PC-3 (cell line): ENCODE measurements at regions not wholly inside any gene's neighbourhood (a gene's known extent, or its start where the extent isn't known, plus 50 kb on each side); places are given as distances from the start of the nearest gene placed in this dataset.

Experiments
- ATAC-seq: fragments of 200-7000 bp; cut with Tn5 transposase; 2 replicates; pipeline ENCODE4 v1.9.1; 2020; ENCODE audit warnings: mild to moderate bottlenecking, moderate library complexity
- BruUV-seq: library from RNA; stranded (reverse); fragments of 400-500 nt; replicated peaks from 2 replicates; lab custom pipeline; 2021; lab: Mats Ljungman, UMichigan
- CTCF ChIA-PET: fragments of 300-600 bp; sonication (Branson Sonifier 250); formaldehyde crosslinking; loops from one replicate; lab custom pipeline; 2022; ENCODE audit warnings: antibody characterized with exemption; lab: Charles Lee
- POLR2A ChIA-PET: fragments of 300-600 bp; sonication (Branson Sonifier 250); formaldehyde crosslinking; loops from one replicate; lab custom pipeline; 2022; ENCODE audit warnings: antibody characterized with exemption; ENCODE audit not compliant: unreplicated experiment; lab: Charles Lee
- DNase-seq: peaks from one replicate; pipeline ENCODE4 v3.0.0-alpha.2; 2015
- H2AFZ ChIP-seq: fragments of 300-600 bp; sonication (generic); 2 replicates; pipeline ENCODE4 v1.6.0; 2016; ENCODE audit warnings: antibody characterized with exemption, low read length
- H3F3A ChIP-seq: fragments of 300-600 bp; sonication (generic); one replicate; pipeline ENCODE4 v1.6.0; 2017; ENCODE audit warnings: antibody characterized with exemption, low read length, control low read depth, mild to moderate bottlenecking; ENCODE audit not compliant: unreplicated experiment
- H3K27ac ChIP-seq: fragments of 300-600 bp; sonication (generic); 2 replicates; pipeline ENCODE4 v1.5.1; 2016; ENCODE audit warnings: mild to moderate bottlenecking, low read length
- H3K27me3 ChIP-seq: fragments of 300-600 bp; sonication (generic); 2 replicates; pipeline ENCODE4 v1.6.1; 2016; ENCODE audit warnings: low read length, mixed read lengths
- H3K36me3 ChIP-seq: fragments of 300-600 bp; sonication (generic); 2 replicates; pipeline ENCODE4 v1.6.1; 2016; ENCODE audit warnings: low read depth, mixed run types, low read length, mixed read lengths
- H3K4me1 ChIP-seq: fragments of 300-600 bp; sonication (generic); 2 replicates; pipeline ENCODE4 v1.5.1; 2016; ENCODE audit warnings: low read length; ENCODE audit not compliant: insufficient read depth
- H3K4me2 ChIP-seq: fragments of 300-600 bp; sonication (generic); 2 replicates; pipeline ENCODE4 v1.6.0; 2016; ENCODE audit warnings: low read length
- H3K4me3 ChIP-seq: fragments of 300-600 bp; sonication (generic); 2 replicates; pipeline ENCODE4 v1.5.1; 2016; ENCODE audit warnings: mild to moderate bottlenecking, low read length, mixed read lengths
- H3K79me2 ChIP-seq: fragments of 300-600 bp; sonication (generic); 2 replicates; pipeline ENCODE4 v1.6.1; 2017; ENCODE audit warnings: low read length, mixed read lengths
- H3K9ac ChIP-seq: fragments of 300-600 bp; sonication (generic); 2 replicates; pipeline ENCODE4 v1.6.0; 2016; ENCODE audit warnings: mild to moderate bottlenecking, low read length
- H3K9me2 ChIP-seq: fragments of 300-600 bp; sonication (generic); replicated peaks from 2 replicates; pipeline ENCODE4 v1.6.1; 2016; ENCODE audit warnings: mixed run types, low read length, mixed read lengths
- H3K9me3 ChIP-seq: fragments of 300-600 bp; sonication (generic); 2 replicates; pipeline ENCODE4 v1.6.1; 2016; ENCODE audit warnings: low read length, mixed read lengths
- H4K20me1 ChIP-seq: fragments of 300-600 bp; sonication (generic); 2 replicates; pipeline ENCODE4 v1.6.1; 2016; ENCODE audit warnings: low read length, mixed read lengths
- CTCF ChIP-seq: fragments of 300-600 bp; sonication (generic); conservative IDR thresholded peaks from 2 replicates; pipeline ENCODE4 v1.5.1; 2017; ENCODE audit warnings: antibody characterized with exemption, low read depth, mild to moderate bottlenecking, low read length
- EZH2 ChIP-seq: fragments of 300-600 bp; sonication (generic); IDR thresholded peaks from one replicate; pipeline ENCODE4 v1.6.1; 2017; ENCODE audit warnings: antibody characterized with exemption, mild to moderate bottlenecking, low read length; ENCODE audit not compliant: unreplicated experiment
- EZH2phosphoT487 ChIP-seq: fragments of 300-600 bp; sonication (generic); IDR thresholded peaks from 2 replicates; pipeline ENCODE4 v1.6.1; 2018; ENCODE audit warnings: mild to moderate bottlenecking, antibody characterized with exemption, low read length, borderline replicate concordance
- intact Hi-C: fragments of 100-400 bp; cut with micrococcal nuclease; formaldehyde crosslinking; loops from 2 replicates; pipeline ENCODE4 v1.9.0; 2023

DNA sequence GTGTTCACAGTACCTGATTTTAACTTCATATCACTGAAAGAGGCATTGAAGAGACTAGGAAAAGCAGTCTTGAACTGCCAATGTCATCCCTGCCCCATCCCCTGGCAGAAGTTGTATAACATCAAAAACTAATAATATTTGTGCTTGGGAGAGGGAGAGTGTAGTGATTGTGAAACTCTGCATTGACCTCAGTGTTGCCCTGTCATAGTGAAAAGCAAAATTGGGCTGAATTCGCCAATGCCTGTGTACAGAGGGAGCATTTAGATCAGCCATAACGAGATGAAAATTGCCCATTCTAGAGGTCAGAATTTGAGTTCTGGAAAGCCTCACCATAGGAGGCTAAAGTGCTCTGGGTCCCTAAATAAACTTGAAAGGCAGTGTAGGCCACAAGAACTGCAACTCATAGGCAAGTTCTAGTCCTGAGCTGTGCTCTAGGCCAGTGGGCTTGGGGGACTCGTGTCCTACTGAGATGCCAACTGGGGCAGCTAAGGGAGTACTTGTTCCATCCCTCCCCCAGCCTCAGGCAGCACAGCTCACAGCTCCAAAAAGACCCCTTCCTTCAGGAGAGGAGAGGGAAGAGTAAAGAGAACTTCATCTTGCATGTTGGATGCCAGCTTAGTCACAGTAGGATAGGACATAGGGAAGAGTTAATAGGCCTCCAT lies 855.6 kb downstream of the TSN start:
- no peak overlapping the region for H3K4me2 ChIP-seq
- intact Hi-C loops = no loop called here
- no peaks in the 10 kb centered on the region for H4K20me1 ChIP-seq
- ChIA-PET POLR2A (no interaction called here), CTCF (no interaction called here)
- H3F3A ChIP-seq = no peaks in the 10 kb centered on the region
- no peaks in the 10 kb centered on the region for H3K9me3 ChIP-seq
- no TSS peak for BruUV-seq
- H3K9me2 ChIP-seq = no peaks in the 10 kb centered on the region
- no peaks in the 10 kb centered on the region for H3K27me3 ChIP-seq
- no peak overlapping the region for H2AFZ ChIP-seq
- DNase-seq = no peak
- H3K36me3 ChIP-seq = no peaks in the 10 kb centered on the region
- no peaks in the 10 kb centered on the region for H3K79me2 ChIP-seq
- no peak overlapping the region for H3K4me3 ChIP-seq
- no peak overlapping the region for H3K9ac ChIP-seq
- ATAC-seq = no peak
- no peaks in the 10 kb centered on the region for H3K4me1 ChIP-seq
- no peak overlapping the region for H3K27ac ChIP-seq
- no peak for TF ChIP-seq CTCF
- no peak for TF ChIP-seq EZH2phosphoT487
- TF ChIP-seq EZH2 = no peak

DNA sequence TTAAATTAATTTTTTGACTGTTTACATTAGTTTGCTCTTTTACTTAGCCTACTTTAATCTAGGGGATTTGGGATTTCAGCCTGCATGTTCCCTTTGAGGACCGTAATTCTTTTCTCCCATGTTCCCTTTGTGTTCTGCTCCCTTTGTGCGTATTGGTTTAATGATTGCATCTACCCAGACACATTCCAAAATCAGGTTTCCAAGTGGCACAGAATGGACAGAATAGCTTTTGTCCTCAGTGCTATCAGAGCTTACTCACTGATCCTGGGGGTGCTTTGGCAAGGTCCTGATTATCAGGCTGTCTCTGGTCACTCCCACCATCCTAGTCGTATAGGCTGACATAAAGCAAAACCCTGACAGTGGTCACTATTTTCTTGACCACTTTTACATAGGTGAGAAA lies 867.5 kb downstream of the TSN start:
- no peaks in the 10 kb centered on the region for H3K27me3 ChIP-seq
- ATAC-seq (no peak), DNase-seq (no peak)
- no peak overlapping the region for H3K4me2 ChIP-seq
- H3K9ac ChIP-seq = no peak overlapping the region
- no peaks in the 10 kb centered on the region for H3K9me2 ChIP-seq
- no TSS peak for BruUV-seq
- no peaks in the 10 kb centered on the region for H3K79me2 ChIP-seq
- H3K36me3 ChIP-seq = no peaks in the 10 kb centered on the region
- ChIA-PET POLR2A (no interaction called here), CTCF (no interaction called here)
- intact Hi-C loops = no loop called here
- no peaks in the 10 kb centered on the region for H3F3A ChIP-seq
- H3K9me3 ChIP-seq = no peaks in the 10 kb centered on the region
- H2AFZ ChIP-seq = no peak overlapping the region
- no peak overlapping the region for H3K27ac ChIP-seq
- no peaks in the 10 kb centered on the region for H4K20me1 ChIP-seq
- H3K4me1 ChIP-seq = no peaks in the 10 kb centered on the region
- H3K4me3 ChIP-seq = no peak overlapping the region
- no peak for TF ChIP-seq EZH2
- TF ChIP-seq EZH2phosphoT487 = no peak
- TF ChIP-seq CTCF = no peak

GRCh38 chr2:122627388-122627787 lies 871.9 kb downstream of the TSN start:
- H4K20me1 ChIP-seq = no peaks in the 10 kb centered on the region
- TF ChIP-seq EZH2phosphoT487 (no peak), CTCF (no peak), EZH2 (no peak)
- no peak overlapping the region for H3K27ac ChIP-seq
- no TSS peak for BruUV-seq
- H3K79me2 ChIP-seq = no peaks in the 10 kb centered on the region
- CTCF ChIA-PET = no interaction called here
- DNase-seq (no peak), ATAC-seq (peak; percentile 56)
- no peak overlapping the region for H3K9ac ChIP-seq
- intact Hi-C loops = no loop called here
- no peak overlapping the region for H3K4me3 ChIP-seq
- H3K27me3 ChIP-seq = no peaks in the 10 kb centered on the region
- no peaks in the 10 kb centered on the region for H3K9me3 ChIP-seq
- H3K9me2 ChIP-seq = no peaks in the 10 kb centered on the region
- no peaks in the 10 kb centered on the region for H3K36me3 ChIP-seq
- no peaks in the 10 kb centered on the region for H3F3A ChIP-seq
- POLR2A ChIA-PET = no interaction called here
- H2AFZ ChIP-seq = no peak overlapping the region
- no peaks in the 10 kb centered on the region for H3K4me1 ChIP-seq
- no peak overlapping the region for H3K4me2 ChIP-seq
